ENCODE measurements at regions not wholly inside any gene's neighbourhood (a gene's known extent, or its start where the extent isn't known, plus 50 kb on each side); places are given as distances from the start of the nearest gene placed in this dataset.

DNA sequence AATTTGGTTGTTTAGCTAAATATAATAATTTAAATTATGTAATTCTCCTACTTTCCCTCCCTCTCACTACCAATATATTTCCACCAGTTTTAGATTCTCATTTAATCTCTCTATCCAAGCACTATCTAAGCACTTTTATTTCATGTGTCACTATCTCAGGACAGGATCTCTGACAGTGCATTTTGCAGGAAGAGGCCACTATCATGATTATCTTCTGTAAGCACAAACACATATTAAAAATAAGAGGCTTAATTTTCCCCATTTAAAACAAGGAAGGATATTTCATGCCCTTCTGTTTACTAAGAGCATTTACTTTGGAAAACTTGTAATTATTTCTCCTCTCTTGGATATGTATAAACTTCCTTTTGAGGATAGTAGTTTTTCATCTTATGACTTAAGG is 726.2 kb upstream of the ZNF804A start:
- DNase-seq (no peak), ATAC-seq (ENCODE audit: low FRiP score in 2 of 2) (no peak)
- TF ChIP-seq POLR2A (IDR thresholded peaks at IDR 0.05): no peak
- TF ChIP-seq EP300 (IDR thresholded peaks at IDR 0.05): no peak
- no peak for TF ChIP-seq POLR2AphosphoS5 (IDR thresholded peaks at IDR 0.05)
- Histone ChIP-seq H3K36me3 (no peaks in the 10 kb centered on the region), H3K27ac (no peak overlapping the region), H3K4me3 (no peak overlapping the region), H3K27me3 (no peaks in the 10 kb centered on the region), H3K4me1 (no peaks in the 10 kb centered on the region), H3K9me3 (no peaks in the 10 kb centered on the region)

DNA sequence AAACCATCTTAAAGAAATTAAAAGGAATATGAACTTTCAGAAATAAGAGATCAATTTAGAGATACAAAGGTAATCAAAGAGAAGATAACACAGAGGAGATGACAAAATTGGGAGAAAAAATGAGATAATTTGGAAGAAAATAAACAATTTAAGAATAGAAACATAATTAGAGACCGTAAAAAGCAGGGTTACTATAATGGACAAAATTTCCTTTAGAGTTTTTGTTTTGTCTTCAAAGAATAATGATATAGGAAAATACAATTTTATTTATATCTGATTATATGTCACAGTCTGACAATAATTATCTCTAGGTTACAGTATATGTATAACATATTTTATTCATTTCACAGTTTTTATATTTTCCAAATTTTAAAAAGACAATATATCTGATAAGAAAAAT is 716.4 kb upstream of the ZNF804A start:
- DNase-seq (no peak), ATAC-seq (ENCODE audit: low FRiP score in 2 of 2) (no peak)
- Histone ChIP-seq H3K27me3 (no peaks in the 10 kb centered on the region), H3K36me3 (no peaks in the 10 kb centered on the region), H3K9me3 (no peaks in the 10 kb centered on the region), H3K4me3 (no peak overlapping the region), H3K4me1 (no peaks in the 10 kb centered on the region), H3K27ac (no peak overlapping the region)
- 88 to 92% methylated on average over 1 of the region's 1 CpG for WGBS, 2 donors
- no peak for TF ChIP-seq EP300 (IDR thresholded peaks at IDR 0.05)
- no peak for TF ChIP-seq POLR2A (IDR thresholded peaks at IDR 0.05)
- TF ChIP-seq, protein P1, sequence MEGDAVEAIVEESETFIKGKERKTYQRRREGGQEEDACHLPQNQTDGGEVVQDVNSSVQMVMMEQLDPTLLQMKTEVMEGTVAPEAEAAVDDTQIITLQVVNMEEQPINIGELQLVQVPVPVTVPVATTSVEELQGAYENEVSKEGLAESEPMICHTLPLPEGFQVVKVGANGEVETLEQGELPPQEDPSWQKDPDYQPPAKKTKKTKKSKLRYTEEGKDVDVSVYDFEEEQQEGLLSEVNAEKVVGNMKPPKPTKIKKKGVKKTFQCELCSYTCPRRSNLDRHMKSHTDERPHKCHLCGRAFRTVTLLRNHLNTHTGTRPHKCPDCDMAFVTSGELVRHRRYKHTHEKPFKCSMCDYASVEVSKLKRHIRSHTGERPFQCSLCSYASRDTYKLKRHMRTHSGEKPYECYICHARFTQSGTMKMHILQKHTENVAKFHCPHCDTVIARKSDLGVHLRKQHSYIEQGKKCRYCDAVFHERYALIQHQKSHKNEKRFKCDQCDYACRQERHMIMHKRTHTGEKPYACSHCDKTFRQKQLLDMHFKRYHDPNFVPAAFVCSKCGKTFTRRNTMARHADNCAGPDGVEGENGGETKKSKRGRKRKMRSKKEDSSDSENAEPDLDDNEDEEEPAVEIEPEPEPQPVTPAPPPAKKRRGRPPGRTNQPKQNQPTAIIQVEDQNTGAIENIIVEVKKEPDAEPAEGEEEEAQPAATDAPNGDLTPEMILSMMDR (IDR thresholded peaks at IDR 0.05): no peak
- no peak for TF ChIP-seq POLR2AphosphoS5 (IDR thresholded peaks at IDR 0.05)

DNA sequence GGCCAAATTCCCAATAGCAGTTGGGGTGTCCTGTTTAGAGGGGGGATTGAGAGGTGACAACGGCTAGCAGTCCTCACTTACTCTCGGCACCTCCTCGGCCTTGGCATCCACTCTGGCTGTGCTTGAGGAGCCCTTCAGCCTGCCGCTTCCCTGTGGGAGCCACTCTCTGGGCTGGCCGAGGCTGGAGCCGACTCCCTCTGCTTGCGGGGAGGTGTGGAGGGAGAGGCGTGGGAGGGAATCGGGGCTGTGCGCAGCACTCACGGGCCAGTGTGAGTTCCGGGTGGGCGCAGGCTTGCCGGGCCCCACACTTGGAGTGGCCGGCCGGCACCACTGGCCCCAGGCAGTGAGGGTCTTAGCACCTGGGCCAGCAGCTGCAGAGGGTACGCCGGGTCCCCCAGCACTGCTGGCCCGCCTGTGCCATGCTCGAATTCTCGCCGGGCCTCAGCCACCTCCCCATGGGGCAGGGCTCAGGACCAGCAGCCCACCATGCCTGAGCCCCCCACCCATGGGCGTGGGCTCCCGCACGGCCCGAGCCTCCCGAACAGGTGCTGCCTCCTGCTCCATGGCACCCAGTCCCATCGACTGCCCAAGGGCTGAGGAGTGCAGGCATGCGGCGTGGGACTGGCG is 705.9 kb upstream of the ZNF804A start:
- DNase-seq (peak in 1 of 2 donors; percentile 55), ATAC-seq (ENCODE audit: low FRiP score in 2 of 2) (peak in 1 of 2 donors; percentile 24)
- no peaks in the 10 kb centered on the region for H3K36me3 ChIP-seq
- no peaks in the 10 kb centered on the region for H3K4me1 ChIP-seq
- no peak overlapping the region for H3K4me3 ChIP-seq
- TF ChIP-seq, protein P1 (IDR thresholded peaks at IDR 0.05): no peak
- TF ChIP-seq POLR2A (IDR thresholded peaks at IDR 0.05) (no peak), EP300 (IDR thresholded peaks at IDR 0.05) (no peak), POLR2AphosphoS5 (IDR thresholded peaks at IDR 0.05) (no peak)
- H3K27ac ChIP-seq: no peak overlapping the region
- no peaks in the 10 kb centered on the region for H3K27me3 ChIP-seq
- peaks cover 0 to 5% (median 0%) of the 10 kb centered on the region in 4 donors for H3K9me3 ChIP-seq
- WGBS, 2 donors: 81 to 100% methylated on average over 4 to 6 of the region's 31 CpGs

DNA sequence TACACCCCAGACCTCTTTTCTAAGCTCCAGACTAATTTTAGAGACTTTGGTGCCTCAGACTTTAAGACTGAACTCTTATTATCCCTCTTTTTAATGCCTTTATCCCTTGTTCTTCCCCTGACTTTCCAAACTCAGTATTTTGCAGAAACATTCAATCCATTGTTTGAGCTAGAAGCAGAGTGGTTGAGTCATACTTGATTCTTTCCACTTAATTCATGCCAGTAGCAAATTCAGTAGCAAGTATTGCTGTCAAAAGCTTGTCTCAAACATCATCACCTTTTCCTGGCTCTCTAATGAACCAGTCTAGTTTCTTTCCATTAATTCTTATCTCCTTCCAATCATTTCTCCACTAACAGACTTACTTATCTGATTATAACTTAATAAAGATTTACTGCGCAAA is 699.7 kb upstream of the ZNF804A start:
- DNase-seq (no peak), ATAC-seq (ENCODE audit: low FRiP score in 2 of 2) (no peak)
- Histone ChIP-seq H3K4me3 (no peak overlapping the region), H3K9me3 (no peaks in the 10 kb centered on the region), H3K27me3 (no peaks in the 10 kb centered on the region), H3K4me1 (no peaks in the 10 kb centered on the region), H3K36me3 (no peaks in the 10 kb centered on the region), H3K27ac (no peak overlapping the region)
- TF ChIP-seq POLR2AphosphoS5 (IDR thresholded peaks at IDR 0.05) (no peak), EP300 (IDR thresholded peaks at IDR 0.05) (no peak), POLR2A (IDR thresholded peaks at IDR 0.05) (no peak)
- TF ChIP-seq, protein P1 (IDR thresholded peaks at IDR 0.05): no peak
- 96 to 100% methylated on average over 1 of the region's 1 CpG for WGBS, 2 donors

DNA sequence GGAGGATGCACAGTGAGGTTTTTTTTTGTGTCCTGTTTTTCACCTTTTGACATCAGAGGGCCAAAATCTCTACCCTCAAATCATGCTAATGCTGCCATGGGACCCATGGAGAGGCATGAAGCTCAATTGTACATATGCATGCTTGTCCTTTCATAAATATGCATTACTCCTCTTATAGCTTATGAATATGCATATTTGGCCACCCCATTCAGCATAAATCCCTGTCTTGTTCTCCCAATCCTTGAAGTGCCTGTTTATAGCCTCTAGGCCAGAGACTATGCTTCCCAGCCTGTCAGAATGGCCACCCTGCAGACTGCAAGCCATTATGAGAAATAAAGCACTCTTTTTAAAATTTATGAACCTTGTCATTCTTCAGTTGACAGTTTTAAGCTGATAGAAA is 696.4 kb upstream of the ZNF804A start:
- no peaks in the 10 kb centered on the region for H3K27me3 ChIP-seq
- no peaks in the 10 kb centered on the region for H3K9me3 ChIP-seq
- no peak overlapping the region for H3K27ac ChIP-seq
- no peaks in the 10 kb centered on the region for H3K4me1 ChIP-seq
- DNase-seq (no peak), ATAC-seq (ENCODE audit: low FRiP score in 2 of 2) (no peak)
- TF ChIP-seq EP300 (IDR thresholded peaks at IDR 0.05): no peak
- TF ChIP-seq, protein P1 (IDR thresholded peaks at IDR 0.05): no peak
- no peak for TF ChIP-seq POLR2AphosphoS5 (IDR thresholded peaks at IDR 0.05)
- TF ChIP-seq POLR2A (IDR thresholded peaks at IDR 0.05): no peak
- no peaks in the 10 kb centered on the region for H3K36me3 ChIP-seq
- H3K4me3 ChIP-seq: no peak overlapping the region
